Osteocyte (in vitro differentiated cells): ENCODE measurements at regions not wholly inside any gene's neighbourhood (a gene's known extent, or its start where the extent isn't known, plus 50 kb on each side); places are given as distances from the start of the nearest gene placed in this dataset.

Source experiments
- DNase-seq: peaks from one replicate; pipeline ENCODE4 v3.0.0; 2021; ENCODE audit warnings: mixed read lengths; ENCODE audit not compliant: unreplicated experiment; ENCODE audit errors: extremely low spot score
- H3K27ac Mint-ChIP-seq: one replicate; pipeline ENCODE4 v1.8.0; 2021; ENCODE audit warnings: mild to moderate bottlenecking, mixed read lengths; ENCODE audit not compliant: unreplicated experiment
- H3K27me3 Mint-ChIP-seq: one replicate; pipeline ENCODE4 v1.8.0; 2021; ENCODE audit warnings: mixed read lengths; ENCODE audit not compliant: unreplicated experiment
- H3K36me3 Mint-ChIP-seq: one replicate; pipeline ENCODE4 v1.8.0; 2021; ENCODE audit warnings: mixed read lengths; ENCODE audit not compliant: unreplicated experiment
- H3K4me1 Mint-ChIP-seq: one replicate; pipeline ENCODE4 v1.8.0; 2021; ENCODE audit warnings: mixed read lengths; ENCODE audit not compliant: unreplicated experiment
- H3K4me3 Mint-ChIP-seq: one replicate; pipeline ENCODE4 v1.8.0; 2021; ENCODE audit warnings: mild to moderate bottlenecking, moderate library complexity, mixed read lengths; ENCODE audit not compliant: unreplicated experiment
- H3K9me3 Mint-ChIP-seq: one replicate; pipeline ENCODE4 v1.8.0; 2021; ENCODE audit warnings: mixed read lengths; ENCODE audit not compliant: unreplicated experiment
- CTCF ChIP-seq: fragments of 200-600 bp; sonication (generic); IDR thresholded peaks from 2 replicates; pipeline ENCODE4 v1.5.0; 2021; ENCODE audit warnings: antibody characterized with exemption, mild to moderate bottlenecking, moderate library complexity

GRCh38 chr1:238060061-238060460, 169.3 kb upstream of the ZP4 start:
- no peaks in the 10 kb centered on the region for H3K36me3 Mint-ChIP-seq
- no peaks in the 10 kb centered on the region for H3K4me1 Mint-ChIP-seq
- H3K27ac Mint-ChIP-seq, result no peak overlapping the region
- no peak for TF ChIP-seq CTCF
- no peaks in the 10 kb centered on the region for H3K27me3 Mint-ChIP-seq
- H3K9me3 Mint-ChIP-seq, result peaks cover 5% of the 10 kb centered on the region
- no peak overlapping the region for H3K4me3 Mint-ChIP-seq
- DNase-seq, result no peak

GRCh38 chr1:238052496-238053266, 162.0 kb upstream of the ZP4 start:
- no peak overlapping the region for H3K4me3 Mint-ChIP-seq
- no peaks in the 10 kb centered on the region for H3K9me3 Mint-ChIP-seq
- DNase-seq, result no peak
- TF ChIP-seq CTCF, result no peak
- H3K4me1 Mint-ChIP-seq, result no peaks in the 10 kb centered on the region
- H3K36me3 Mint-ChIP-seq, result no peaks in the 10 kb centered on the region
- H3K27ac Mint-ChIP-seq, result no peak overlapping the region
- no peaks in the 10 kb centered on the region for H3K27me3 Mint-ChIP-seq

- TF ChIP-seq CTCF, result no peak
- no peak overlapping the region for H3K27ac Mint-ChIP-seq
- no peak overlapping the region for H3K4me3 Mint-ChIP-seq
- H3K36me3 Mint-ChIP-seq, result no peaks in the 10 kb centered on the region
- no peak for DNase-seq
- no peaks in the 10 kb centered on the region for H3K27me3 Mint-ChIP-seq
- H3K9me3 Mint-ChIP-seq, result peaks cover 27% of the 10 kb centered on the region
- H3K4me1 Mint-ChIP-seq, result no peaks in the 10 kb centered on the region
Measured at GRCh38 chr1:238029126-238029525, 138.4 kb upstream of the ZP4 start.

GRCh38 chr1:238027366-238027765, 136.6 kb upstream of the ZP4 start:
- Mint-ChIP-seq H3K27me3 (no peaks in the 10 kb centered on the region), H3K4me3 (no peak overlapping the region), H3K36me3 (no peaks in the 10 kb centered on the region), H3K9me3 (peaks cover 15% of the 10 kb centered on the region), H3K27ac (no peak overlapping the region), H3K4me1 (no peaks in the 10 kb centered on the region)
- no peak for TF ChIP-seq CTCF
- DNase-seq, result no peak

- no peak overlapping the region for H3K4me3 Mint-ChIP-seq
- TF ChIP-seq CTCF, result no peak
Measured at GRCh38 chr1:238023137-238023536, 132.4 kb upstream of the ZP4 start.

More at GRCh38 chr1:238023137-238023536, 132.4 kb upstream of the ZP4 start:
- Mint-ChIP-seq H3K4me1 (no peaks in the 10 kb centered on the region), H3K27ac (no peak overlapping the region), H3K27me3 (no peaks in the 10 kb centered on the region), H3K36me3 (no peaks in the 10 kb centered on the region), H3K9me3 (peaks cover 13% of the 10 kb centered on the region)
- no peak for DNase-seq
